Smooth muscle cell (in vitro differentiated cells): ENCODE measurements at regions not wholly inside any gene's neighbourhood (a gene's known extent, or its start where the extent isn't known, plus 50 kb on each side); places are given as distances from the start of the nearest gene placed in this dataset.

Experiments
- DNase-seq: peaks from one replicate; lab custom pipeline; 2025; ENCODE audit not compliant: unreplicated experiment; lab: John Stamatoyannopoulos, UW
- H2AFZ ChIP-seq: fragments of 200-600 bp; sonication (generic); 2 replicates; pipeline ENCODE4 v1.6.0; 2016; ENCODE audit warnings: antibody characterized with exemption, low read depth, mild to moderate bottlenecking
- H3F3A ChIP-seq: fragments of 200-600 bp; sonication (generic); 2 replicates; pipeline ENCODE4 v1.6.0; 2017; ENCODE audit warnings: antibody characterized with exemption, low read depth
- H3K27ac ChIP-seq: fragments of 200-600 bp; sonication (generic); 2 replicates; pipeline ENCODE4 v1.5.1; 2016; ENCODE audit warnings: low read depth, mild to moderate bottlenecking
- H3K27me3 ChIP-seq: fragments of 200-600 bp; sonication (generic); 2 replicates; pipeline ENCODE4 v1.6.1; 2016; ENCODE audit warnings: low read depth, mild to moderate bottlenecking
- H3K36me3 ChIP-seq: fragments of 200-600 bp; sonication (generic); 2 replicates; pipeline ENCODE4 v1.5.1; 2016; ENCODE audit warnings: low read depth
- H3K4me1 ChIP-seq: fragments of 200-600 bp; sonication (generic); 2 replicates; pipeline ENCODE4 v1.5.1; 2016; ENCODE audit warnings: low read depth
- H3K4me2 ChIP-seq: fragments of 200-600 bp; sonication (generic); 2 replicates; pipeline ENCODE4 v1.6.0; 2016; ENCODE audit warnings: mild to moderate bottlenecking
- H3K4me3 ChIP-seq: fragments of 200-600 bp; sonication (generic); 2 replicates; pipeline ENCODE4 v1.5.1; 2016; ENCODE audit warnings: mild to moderate bottlenecking
- H3K79me2 ChIP-seq: fragments of 200-600 bp; sonication (generic); 2 replicates; pipeline ENCODE4 v1.6.0; 2016; ENCODE audit warnings: low read depth, mild to moderate bottlenecking
- H3K9ac ChIP-seq: fragments of 200-600 bp; sonication (generic); 2 replicates; pipeline ENCODE4 v1.6.0; 2016; ENCODE audit warnings: low read depth
- H3K9me3 ChIP-seq: fragments of 200-600 bp; sonication (generic); replicated peaks from 2 replicates; pipeline ENCODE4 v1.5.1; 2016; ENCODE audit warnings: low read depth
- H4K20me1 ChIP-seq: fragments of 200-600 bp; sonication (generic); 2 replicates; pipeline ENCODE4 v1.6.0; 2016; ENCODE audit warnings: low read depth
- WGBS: methylation state at CpG from one replicate; pipeline ENCODE4 v1.1.7; 2016; ENCODE audit warnings: low lambda C conversion rate; 5-methylcytosine and 5-hydroxymethylcytosine counted together
- TF ChIP-seq, protein P1 (sequence below): fragments of 200-600 bp; sonication (generic); IDR thresholded peaks from 2 replicates; pipeline ENCODE4 v1.5.1; 2017; ENCODE audit warnings: borderline replicate concordance, mild to moderate bottlenecking, antibody characterized with exemption; ENCODE audit not compliant: insufficient read depth, poor library complexity, severe bottlenecking

DNA sequence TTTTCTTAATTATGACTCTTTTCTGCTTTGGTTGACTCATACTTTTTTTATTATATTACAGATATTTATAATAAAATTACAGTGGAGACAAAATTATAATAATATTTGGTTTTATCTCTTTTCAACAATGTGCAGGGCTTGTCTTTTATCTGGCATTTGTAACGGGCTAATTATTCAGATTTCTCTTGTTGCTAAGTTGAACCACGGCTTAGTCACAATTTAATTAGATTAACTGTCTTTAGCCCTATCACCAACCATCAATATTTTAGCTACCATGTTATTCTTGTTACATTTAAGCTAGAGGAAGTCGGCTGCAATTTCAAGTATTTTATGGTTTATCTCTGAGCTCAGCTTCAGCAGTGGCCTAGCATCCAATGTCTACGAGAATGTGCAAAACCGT lies 798.9 kb upstream of the CA10 start:
- Histone ChIP-seq H3K9ac (no peak overlapping the region), H3K9me3 (no peaks in the 10 kb centered on the region), H3K4me3 (no peak overlapping the region), H3K79me2 (no peaks in the 10 kb centered on the region), H3K27me3 (no peaks in the 10 kb centered on the region), H3K36me3 (no peaks in the 10 kb centered on the region), H2AFZ (no peak overlapping the region), H3K4me2 (no peak overlapping the region), H4K20me1 (no peaks in the 10 kb centered on the region), H3K27ac (no peak overlapping the region), H3K4me1 (no peaks in the 10 kb centered on the region), H3F3A (no peaks in the 10 kb centered on the region)
- DNase-seq, result no peak
- TF ChIP-seq, protein P1, sequence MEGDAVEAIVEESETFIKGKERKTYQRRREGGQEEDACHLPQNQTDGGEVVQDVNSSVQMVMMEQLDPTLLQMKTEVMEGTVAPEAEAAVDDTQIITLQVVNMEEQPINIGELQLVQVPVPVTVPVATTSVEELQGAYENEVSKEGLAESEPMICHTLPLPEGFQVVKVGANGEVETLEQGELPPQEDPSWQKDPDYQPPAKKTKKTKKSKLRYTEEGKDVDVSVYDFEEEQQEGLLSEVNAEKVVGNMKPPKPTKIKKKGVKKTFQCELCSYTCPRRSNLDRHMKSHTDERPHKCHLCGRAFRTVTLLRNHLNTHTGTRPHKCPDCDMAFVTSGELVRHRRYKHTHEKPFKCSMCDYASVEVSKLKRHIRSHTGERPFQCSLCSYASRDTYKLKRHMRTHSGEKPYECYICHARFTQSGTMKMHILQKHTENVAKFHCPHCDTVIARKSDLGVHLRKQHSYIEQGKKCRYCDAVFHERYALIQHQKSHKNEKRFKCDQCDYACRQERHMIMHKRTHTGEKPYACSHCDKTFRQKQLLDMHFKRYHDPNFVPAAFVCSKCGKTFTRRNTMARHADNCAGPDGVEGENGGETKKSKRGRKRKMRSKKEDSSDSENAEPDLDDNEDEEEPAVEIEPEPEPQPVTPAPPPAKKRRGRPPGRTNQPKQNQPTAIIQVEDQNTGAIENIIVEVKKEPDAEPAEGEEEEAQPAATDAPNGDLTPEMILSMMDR, result no peak
- WGBS, result 85% methylated on average over 5 of the region's 5 CpGs

GRCh38 chr17:52947418-52947817 lies 788.9 kb upstream of the CA10 start:
- no peaks in the 10 kb centered on the region for H4K20me1 ChIP-seq
- TF ChIP-seq, protein P1, result no peak
- H3K9me3 ChIP-seq, result no peaks in the 10 kb centered on the region
- H3F3A ChIP-seq, result no peaks in the 10 kb centered on the region
- H3K36me3 ChIP-seq, result no peaks in the 10 kb centered on the region
- 61% methylated on average over 3 of the region's 3 CpGs for WGBS
- H3K79me2 ChIP-seq, result no peaks in the 10 kb centered on the region
- no peak for DNase-seq
- H2AFZ ChIP-seq, result no peak overlapping the region
- no peak overlapping the region for H3K4me3 ChIP-seq
- H3K4me2 ChIP-seq, result no peak overlapping the region
- H3K27ac ChIP-seq, result no peak overlapping the region
- no peaks in the 10 kb centered on the region for H3K4me1 ChIP-seq
- H3K9ac ChIP-seq, result no peak overlapping the region
- no peaks in the 10 kb centered on the region for H3K27me3 ChIP-seq

GRCh38 chr17:52938623-52939230 lies 780.2 kb upstream of the CA10 start:
- H3K4me2 ChIP-seq, result no peak overlapping the region
- no peak overlapping the region for H3K4me3 ChIP-seq
- 86% methylated on average over 3 of the region's 3 CpGs for WGBS
- no peaks in the 10 kb centered on the region for H3K27me3 ChIP-seq
- no peaks in the 10 kb centered on the region for H3K4me1 ChIP-seq
- H3F3A ChIP-seq, result no peaks in the 10 kb centered on the region
- H3K79me2 ChIP-seq, result no peaks in the 10 kb centered on the region
- no peaks in the 10 kb centered on the region for H4K20me1 ChIP-seq
- no peak overlapping the region for H3K9ac ChIP-seq
- TF ChIP-seq, protein P1, result no peak
- H2AFZ ChIP-seq, result no peak overlapping the region
- H3K9me3 ChIP-seq, result no peaks in the 10 kb centered on the region
- H3K36me3 ChIP-seq, result no peaks in the 10 kb centered on the region
- H3K27ac ChIP-seq, result no peak overlapping the region
- no peak for DNase-seq

GRCh38 chr17:52930581-52930980 lies 772.1 kb upstream of the CA10 start:
- Histone ChIP-seq H3F3A (no peaks in the 10 kb centered on the region), H3K4me3 (no peak overlapping the region), H3K9me3 (no peaks in the 10 kb centered on the region), H3K4me2 (no peak overlapping the region), H3K4me1 (no peaks in the 10 kb centered on the region), H3K36me3 (no peaks in the 10 kb centered on the region), H3K27me3 (no peaks in the 10 kb centered on the region), H3K27ac (no peak overlapping the region), H3K9ac (no peak overlapping the region), H4K20me1 (no peaks in the 10 kb centered on the region), H3K79me2 (no peaks in the 10 kb centered on the region), H2AFZ (no peak overlapping the region)
- DNase-seq, result no peak
- TF ChIP-seq, protein P1, result no peak
- WGBS, result 82% methylated on average over 3 of the region's 3 CpGs
